NCI-H748 (cell line): ENCODE measurements at regions not wholly inside any gene's neighbourhood (a gene's known extent, or its start where the extent isn't known, plus 50 kb on each side); places are given as distances from the start of the nearest gene placed in this dataset.

Experiments
- DNase-seq: peaks from one replicate; lab custom pipeline; 2025; ENCODE audit not compliant: unreplicated experiment; lab: John Stamatoyannopoulos, UW

DNA sequence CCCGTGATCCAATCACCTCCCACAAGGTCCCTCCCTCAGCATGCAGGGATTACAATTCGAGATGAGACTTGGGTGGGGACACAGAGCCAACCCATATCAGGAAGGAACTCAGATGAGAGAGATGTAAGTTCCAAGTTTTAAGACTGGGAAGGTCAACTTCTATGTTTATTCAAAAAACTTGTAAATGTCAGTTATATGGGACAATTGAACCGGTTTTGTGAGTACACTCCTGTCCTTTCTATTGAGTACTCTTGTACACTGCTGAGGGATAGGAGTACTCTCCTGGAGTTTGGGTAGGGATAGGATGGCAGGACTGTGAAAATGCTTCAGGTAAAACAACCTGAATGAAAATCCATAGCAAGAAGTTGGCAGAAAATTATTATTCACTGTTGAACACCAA is 239.1 kb downstream of the ZNF674 start:
- no peak for DNase-seq

GRCh38 chrX:46305431-46305830 is 239.8 kb downstream of the ZNF674 start:
- DNase-seq: no peak

GRCh38 chrX:46301903-46302302 is 243.3 kb downstream of the ZNF674 start:
- DNase-seq: no peak

DNA sequence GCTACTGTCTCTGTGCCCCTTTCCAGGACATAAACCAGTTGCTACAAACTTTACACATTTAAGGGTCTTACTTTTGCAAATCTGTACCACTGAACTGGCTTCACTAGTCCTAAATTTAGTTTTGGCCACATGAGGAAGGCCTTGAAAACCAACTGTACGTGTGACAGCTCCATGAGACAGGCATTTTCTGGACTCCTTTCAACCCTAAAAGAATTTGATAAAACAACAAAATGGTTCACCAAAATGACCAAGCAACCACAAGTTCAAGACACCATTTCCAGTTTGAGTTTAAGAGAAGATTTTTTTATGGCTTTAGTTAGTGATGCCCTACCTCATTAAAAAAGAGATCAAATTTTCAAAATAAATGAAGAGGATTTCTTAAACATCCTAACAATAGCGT is 246.4 kb downstream of the ZNF674 start:
- no peak for DNase-seq

DNA sequence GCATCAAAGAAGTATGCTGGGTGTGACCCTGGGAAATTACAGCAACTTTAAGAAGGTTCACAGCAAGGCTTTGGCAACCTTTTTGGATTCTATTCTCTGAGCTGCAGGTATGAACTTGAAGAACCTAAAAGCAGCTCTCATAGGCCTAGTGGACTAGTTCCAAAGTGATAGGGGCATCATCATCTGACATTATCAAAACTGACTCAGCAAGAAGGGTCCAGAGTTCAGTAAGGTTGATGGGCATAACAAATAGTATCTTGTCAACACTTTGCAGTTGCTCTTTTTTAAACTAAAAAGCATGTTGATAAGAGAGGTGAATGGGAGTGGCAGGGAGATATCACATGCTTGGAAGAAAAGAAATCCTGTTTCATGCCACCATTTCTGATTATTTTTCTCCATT is 249.3 kb downstream of the ZNF674 start:
- DNase-seq: no peak

DNA sequence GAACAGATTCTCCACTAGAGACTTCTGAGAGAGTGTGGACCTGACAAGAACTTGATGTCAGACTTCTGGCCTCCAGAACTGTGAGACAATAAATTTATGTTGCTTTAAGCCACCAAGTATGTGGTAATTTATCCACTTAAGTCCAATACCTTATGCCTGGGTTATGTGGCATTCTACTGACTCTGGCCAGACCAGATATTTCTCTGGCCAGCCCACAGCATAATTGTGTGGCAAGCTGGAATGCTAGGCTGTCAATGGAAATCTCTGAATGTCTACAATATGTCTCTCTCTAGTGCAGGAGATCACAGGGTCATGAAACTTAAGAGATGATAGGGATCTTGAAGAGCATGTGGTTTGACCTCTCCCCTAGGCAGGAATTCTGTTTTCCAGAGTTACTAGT is 251.0 kb downstream of the ZNF674 start:
- no peak for DNase-seq

DNA sequence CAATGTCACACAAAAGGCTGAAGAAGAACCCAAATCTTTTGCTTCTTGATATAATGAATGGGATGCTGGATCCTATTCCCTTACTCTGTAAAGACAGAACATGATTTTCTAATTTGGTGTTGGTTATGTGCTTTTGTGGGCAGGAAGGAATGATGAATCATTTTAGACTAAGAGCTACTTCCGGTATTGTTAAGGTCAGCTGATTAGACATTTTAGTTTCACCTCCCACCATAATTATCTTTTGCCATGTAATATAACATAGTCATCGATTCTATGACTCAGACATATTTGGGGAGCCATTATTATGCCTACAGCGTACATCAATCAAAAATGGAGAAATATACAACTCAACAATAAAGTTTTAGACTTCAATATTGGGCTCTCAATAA is 265.3 kb downstream of the ZNF674 start:
- no peak for DNase-seq

- DNase-seq: no peak
These were observed 265.9 kb downstream of the ZNF674 start for GRCh38 chrX:46279214-46279924.

DNA sequence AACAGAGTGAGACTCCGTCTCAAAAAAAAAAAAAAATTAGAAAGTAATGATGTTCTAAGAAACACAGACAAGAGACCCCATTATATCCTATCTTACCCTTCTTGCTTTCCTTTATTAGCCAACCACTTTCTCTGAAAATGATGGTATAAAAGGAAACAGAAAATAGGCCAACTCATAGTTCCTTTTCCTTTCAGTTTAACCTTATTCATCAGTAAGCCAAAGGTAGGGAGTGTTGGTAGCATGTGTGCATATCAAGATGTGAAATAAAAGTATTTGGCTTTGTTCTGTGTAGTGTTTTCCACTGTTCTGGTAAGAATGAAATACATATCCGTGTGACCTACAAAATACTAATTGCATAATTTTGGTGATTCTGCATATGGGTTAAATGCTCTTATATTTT is 266.6 kb downstream of the ZNF674 start:
- DNase-seq: no peak

GRCh38 chrX:46268412-46268811 is 276.8 kb downstream of the ZNF674 start:
- no peak for DNase-seq

GRCh38 chrX:46263494-46263893 is 281.7 kb downstream of the ZNF674 start:
- DNase-seq: no peak

DNA sequence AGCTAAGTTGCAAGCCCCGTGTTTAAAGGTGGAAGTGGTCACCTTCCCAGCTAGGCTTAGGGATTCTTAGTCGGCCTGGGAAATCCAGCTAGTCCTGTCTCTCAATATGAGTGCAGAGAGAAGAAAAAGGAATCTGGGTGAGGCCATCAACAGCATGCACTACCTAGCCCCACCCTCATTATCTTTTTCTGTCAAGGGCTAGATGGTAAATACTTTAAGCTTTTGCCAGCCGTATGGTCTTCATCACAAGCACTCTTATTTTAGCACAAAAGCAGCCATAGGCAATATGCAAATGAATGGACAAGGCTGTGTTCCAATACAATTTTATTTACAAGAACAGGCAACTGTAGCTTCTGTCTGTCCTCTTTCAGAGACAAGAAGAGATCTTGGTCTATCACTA is 282.9 kb downstream of the ZNF674 start:
- DNase-seq: no peak

GRCh38 chrX:46260499-46260898 is 284.7 kb downstream of the ZNF674 start:
- DNase-seq: no peak

GRCh38 chrX:46258356-46258755 is 286.9 kb downstream of the ZNF674 start:
- DNase-seq: no peak

DNA sequence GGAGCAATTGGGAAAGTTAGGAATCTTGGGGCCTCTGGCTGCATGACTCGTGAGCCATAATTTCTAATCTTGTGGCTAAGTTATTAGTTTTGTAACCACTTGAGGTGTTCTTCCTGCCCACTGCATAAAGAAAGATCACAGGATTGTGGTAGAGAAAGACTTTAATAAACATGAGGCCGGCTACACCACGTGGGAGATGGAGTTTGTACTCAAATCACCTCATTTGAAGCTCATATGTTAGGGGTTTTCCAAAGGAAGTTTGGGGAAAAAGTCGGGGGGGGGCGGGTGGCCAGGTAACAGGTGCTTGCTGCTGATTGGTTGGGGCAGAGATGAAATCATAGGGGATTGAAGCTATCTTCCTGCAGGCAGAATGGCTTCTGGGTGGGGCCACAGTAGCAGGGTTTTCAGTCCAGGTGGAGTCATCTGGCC is 287.8 kb downstream of the ZNF674 start:
- DNase-seq: no peak

DNA sequence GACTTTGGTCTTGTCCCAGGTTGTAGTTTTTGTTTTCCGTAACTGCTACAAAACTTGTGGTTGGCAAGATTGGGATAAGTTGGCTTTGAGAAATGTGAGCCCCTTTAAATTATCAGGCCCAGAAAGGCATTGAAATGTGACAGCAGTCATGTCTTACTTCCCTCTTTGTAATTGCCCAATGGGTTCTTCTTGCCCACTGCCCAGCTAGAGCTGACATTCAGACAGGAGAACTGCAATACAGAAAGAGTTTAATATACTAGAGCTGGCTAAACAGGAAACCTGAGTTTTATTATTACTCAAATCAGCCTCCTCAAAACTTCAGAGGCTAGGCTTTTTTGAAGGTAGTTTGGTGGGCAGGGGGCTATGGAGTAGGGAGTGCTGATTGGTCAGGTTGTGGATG is 288.3 kb downstream of the ZNF674 start:
- no peak for DNase-seq

- DNase-seq: no peak
These were observed 290.2 kb downstream of the ZNF674 start for GRCh38 chrX:46255046-46255445.

GRCh38 chrX:46254641-46255040 is 290.6 kb downstream of the ZNF674 start:
- no peak for DNase-seq

GRCh38 chrX:46251755-46252154 is 293.5 kb downstream of the ZNF674 start:
- DNase-seq: no peak

GRCh38 chrX:46250151-46250550 is 295.1 kb downstream of the ZNF674 start:
- DNase-seq: no peak

GRCh38 chrX:46247456-46247855 is 297.8 kb downstream of the ZNF674 start:
- no peak for DNase-seq

DNA sequence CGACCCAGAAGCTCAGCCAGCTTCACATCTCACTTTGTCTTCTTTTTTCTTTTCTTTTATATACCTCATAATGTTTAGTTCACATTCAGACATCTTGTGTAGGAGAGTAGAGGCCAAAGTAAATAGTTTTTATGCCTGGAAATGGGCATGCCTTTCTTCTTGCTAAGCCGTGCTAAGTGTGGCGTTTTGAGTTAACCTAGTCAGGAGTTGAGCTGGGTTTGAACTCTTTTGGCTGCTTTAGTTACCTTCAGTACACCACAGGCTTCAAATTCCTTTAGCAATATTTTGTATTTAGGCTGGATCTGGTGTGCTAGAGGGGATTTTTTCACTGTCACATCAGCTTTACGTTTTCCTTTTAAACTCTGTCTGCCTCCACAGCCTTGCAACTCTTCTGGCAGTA is 300.8 kb downstream of the ZNF674 start:
- DNase-seq: no peak

DNA sequence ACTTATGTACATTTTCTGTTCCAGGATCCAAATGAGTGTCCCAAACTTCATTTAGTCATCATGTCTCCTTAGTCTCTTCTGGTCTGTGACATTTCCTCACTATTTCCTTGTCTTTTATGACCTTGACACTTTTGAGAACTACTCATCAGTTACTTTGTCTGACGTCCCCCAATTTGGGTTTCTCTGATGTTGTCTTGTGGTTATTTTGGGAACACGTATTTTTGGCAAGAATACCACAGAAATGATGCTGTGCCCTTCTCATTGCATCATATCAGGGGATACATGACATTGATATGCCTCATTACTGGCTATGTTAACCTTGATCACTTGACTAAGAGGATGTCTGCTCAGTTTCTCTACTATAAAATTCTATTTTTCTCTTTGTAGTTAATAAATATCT is 308.8 kb downstream of the ZNF674 start:
- no peak for DNase-seq
